VCaP (cell line): ENCODE measurements at regions not wholly inside any gene's neighbourhood (a gene's known extent, or its start where the extent isn't known, plus 50 kb on each side); places are given as distances from the start of the nearest gene placed in this dataset.

Source experiments
- H3K27ac ChIP-seq: fragments of 450-650 bp; 2 replicates; pipeline ENCODE4 v1.5.1; 2017
- CTCF ChIP-seq: fragments of 450-650 bp; conservative IDR thresholded peaks from 2 replicates; pipeline ENCODE4 v1.5.1; 2017; ENCODE audit warnings: mild to moderate bottlenecking, moderate library complexity

- no peak for TF ChIP-seq CTCF
- H3K27ac ChIP-seq: no peak overlapping the region
These were observed 84.4 kb upstream of the BET1 start for GRCh38 chr7:94088560-94088959.

GRCh38 chr7:94089806-94090205, 85.7 kb upstream of the BET1 start:
- TF ChIP-seq CTCF: no peak
- no peak overlapping the region for H3K27ac ChIP-seq

- TF ChIP-seq CTCF: no peak
- no peak overlapping the region for H3K27ac ChIP-seq
These were observed 88.8 kb upstream of the BET1 start for GRCh38 chr7:94092980-94093379.

GRCh38 chr7:94094298-94094697, 90.1 kb upstream of the BET1 start:
- H3K27ac ChIP-seq: no peak overlapping the region
- no peak for TF ChIP-seq CTCF

GRCh38 chr7:94095316-94096009, 91.3 kb upstream of the BET1 start:
- no peak overlapping the region for H3K27ac ChIP-seq
- no peak for TF ChIP-seq CTCF

GRCh38 chr7:94099679-94100078, 95.5 kb upstream of the BET1 start:
- H3K27ac ChIP-seq: no peak overlapping the region
- no peak for TF ChIP-seq CTCF

- TF ChIP-seq CTCF: no peak
These were observed 96.7 kb upstream of the BET1 start for GRCh38 chr7:94100723-94101345.

More at GRCh38 chr7:94100723-94101345, 96.7 kb upstream of the BET1 start:
- no peak overlapping the region for H3K27ac ChIP-seq
